SH-SY5Y (cell line): ENCODE measurements at regions not wholly inside any gene's neighbourhood (a gene's known extent, or its start where the extent isn't known, plus 50 kb on each side); places are given as distances from the start of the nearest gene placed in this dataset.

Source experiments
- GATA2 ChIP-seq: IDR thresholded peaks from 2 replicates; pipeline ENCODE4 v1.6.1; 2011; ENCODE audit warnings: mild to moderate bottlenecking, low read depth, low read length
- GATA3 ChIP-seq: IDR thresholded peaks from 2 replicates; pipeline ENCODE4 v1.6.1; 2011; ENCODE audit warnings: low read depth, mild to moderate bottlenecking, low read length, moderate library complexity

DNA sequence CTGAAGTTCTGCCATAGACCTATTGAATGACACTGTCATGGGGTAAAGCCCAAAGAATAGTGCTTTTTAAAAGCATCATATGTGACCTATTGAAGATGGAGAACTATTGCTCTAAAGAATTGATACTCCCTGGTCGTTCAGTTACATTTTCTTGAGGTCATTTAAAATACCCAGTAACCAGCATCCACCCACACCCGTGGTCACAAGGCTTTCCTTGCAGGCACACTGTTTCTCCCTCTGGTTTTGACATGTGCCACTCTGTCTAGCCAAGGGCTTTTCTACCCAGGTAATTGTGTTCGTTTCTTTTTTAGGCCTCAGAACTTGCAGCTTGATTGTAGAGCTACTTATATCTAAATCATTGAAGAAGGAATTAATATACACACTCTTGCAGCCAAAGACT lies 68.3 kb upstream of the LYZL2 start:
- TF ChIP-seq GATA2, result no peak
- no peak for TF ChIP-seq GATA3
